Epidermal melanocyte (primary cell): ENCODE measurements at regions not wholly inside any gene's neighbourhood (a gene's known extent, or its start where the extent isn't known, plus 50 kb on each side); places are given as distances from the start of the nearest gene placed in this dataset.
"Not testable (repeated sequence)": the region's sequence is repeated elsewhere in the genome, so short reads cannot be mapped to it uniquely, and the experiment has no call there.

ENCODE experiments used
- DNase-seq: peaks from one replicate; pipeline ENCODE4 v3.0.0; 2011; ENCODE audit warnings: low spot score; ENCODE audit not compliant: insufficient read length

- no peak for DNase-seq
These were observed 1175.1 kb upstream of the B3GALT2 start for GRCh38 chr1:194361374-194362131.

- no peak for DNase-seq
These were observed 1171.8 kb upstream of the B3GALT2 start for GRCh38 chr1:194358208-194358581.

DNA sequence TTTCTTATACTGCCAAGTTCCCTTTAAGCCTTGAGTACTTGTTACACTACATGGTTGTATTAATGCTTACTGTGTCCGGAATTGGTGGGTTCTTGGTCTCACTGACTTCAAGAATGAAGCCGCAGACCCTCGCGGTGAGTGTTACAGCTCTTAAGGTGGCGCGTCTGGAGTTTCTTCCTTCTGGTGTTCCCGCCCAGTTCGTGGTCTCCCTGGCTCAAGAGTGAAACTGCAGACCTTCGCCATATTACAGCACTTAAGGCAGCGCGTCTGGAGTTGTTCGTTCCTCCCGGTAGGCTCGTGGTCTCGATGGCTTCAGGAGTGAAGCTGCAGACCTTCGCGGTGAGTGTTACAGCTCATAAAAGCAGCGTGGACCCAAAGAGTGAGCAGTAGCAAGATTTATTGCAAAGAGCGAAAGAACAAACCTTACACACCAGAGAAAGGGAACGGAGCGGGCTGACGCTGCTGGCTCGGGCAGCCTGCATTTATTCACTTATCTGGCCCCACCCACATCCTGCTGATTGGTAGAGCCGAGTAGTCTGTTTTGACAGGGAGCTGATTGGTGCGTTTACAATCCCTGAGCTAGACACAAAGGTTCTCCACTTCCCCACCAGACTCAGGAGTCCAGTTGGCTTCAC is 1171.3 kb upstream of the B3GALT2 start:
- DNase-seq, result not testable (repeated sequence)

DNA sequence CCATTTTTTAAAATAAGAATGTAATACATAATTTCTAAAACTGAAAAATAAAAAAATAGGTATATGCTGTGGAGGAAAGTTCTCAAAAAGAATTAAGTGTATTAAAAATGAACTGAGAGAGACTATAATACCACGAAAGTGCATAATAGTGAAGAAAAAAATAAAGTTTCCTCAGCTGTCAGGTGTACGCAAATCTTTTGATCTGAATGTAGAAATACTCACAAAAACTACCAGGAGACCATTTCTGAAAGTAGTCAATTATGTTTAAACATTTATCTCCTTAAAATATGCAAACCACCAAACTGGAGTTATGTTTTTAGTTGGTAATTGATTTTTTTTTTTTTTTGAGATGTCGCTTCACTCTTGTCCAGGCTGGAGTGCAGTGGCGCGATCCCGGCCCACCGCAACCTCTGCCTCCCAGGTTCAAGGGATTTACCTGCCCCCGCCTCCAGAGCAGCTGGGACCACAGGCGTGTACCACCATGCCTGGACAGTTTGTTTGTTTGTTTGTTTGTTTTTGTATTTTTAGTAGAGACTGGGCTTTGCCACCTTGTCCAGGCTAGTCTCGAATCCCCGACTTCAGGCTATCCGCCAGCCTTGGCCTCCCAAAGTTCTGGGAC is 1169.2 kb upstream of the B3GALT2 start:
- no peak for DNase-seq

GRCh38 chr1:194353121-194353520 is 1166.7 kb upstream of the B3GALT2 start:
- DNase-seq, result no peak

- no peak for DNase-seq
These were observed 1160.8 kb upstream of the B3GALT2 start for GRCh38 chr1:194347200-194347599.

DNA sequence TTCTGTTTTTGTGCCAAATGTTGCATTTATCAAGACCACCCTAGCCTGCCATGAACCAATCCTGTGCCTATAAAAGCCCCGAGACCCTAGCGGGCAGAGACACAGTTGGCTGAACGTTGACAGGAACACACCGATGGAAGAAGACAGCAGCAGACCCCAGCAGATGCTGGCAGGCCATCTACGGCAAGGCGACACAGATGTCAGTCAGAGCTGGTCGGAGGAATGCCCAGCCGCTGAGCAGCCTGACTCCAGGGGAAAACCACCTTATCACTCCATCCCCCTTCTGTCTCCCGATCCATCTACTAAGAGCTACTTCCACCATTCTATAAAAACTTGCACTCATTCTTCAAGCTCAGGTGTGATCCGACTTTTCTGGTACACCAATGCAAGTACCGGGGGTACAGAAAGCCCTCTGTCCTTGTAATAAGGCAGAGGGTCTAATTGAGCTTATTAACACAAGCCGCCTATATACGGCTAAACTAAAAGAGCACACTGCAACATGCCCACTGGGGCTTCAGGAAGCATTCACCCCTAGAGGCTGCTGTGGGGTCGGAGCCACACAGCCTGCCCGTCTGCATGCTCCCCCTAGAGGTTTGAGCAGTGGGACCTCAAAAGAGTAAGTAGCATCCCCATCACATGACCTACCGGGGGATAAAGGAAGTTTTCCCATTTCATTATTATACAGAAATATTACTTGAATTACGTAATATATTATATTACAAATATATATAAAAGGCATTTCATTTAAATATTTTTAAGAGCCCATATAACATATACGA is 1156.3 kb upstream of the B3GALT2 start:
- no peak for DNase-seq

GRCh38 chr1:194341587-194341986 is 1155.2 kb upstream of the B3GALT2 start:
- no peak for DNase-seq

DNA sequence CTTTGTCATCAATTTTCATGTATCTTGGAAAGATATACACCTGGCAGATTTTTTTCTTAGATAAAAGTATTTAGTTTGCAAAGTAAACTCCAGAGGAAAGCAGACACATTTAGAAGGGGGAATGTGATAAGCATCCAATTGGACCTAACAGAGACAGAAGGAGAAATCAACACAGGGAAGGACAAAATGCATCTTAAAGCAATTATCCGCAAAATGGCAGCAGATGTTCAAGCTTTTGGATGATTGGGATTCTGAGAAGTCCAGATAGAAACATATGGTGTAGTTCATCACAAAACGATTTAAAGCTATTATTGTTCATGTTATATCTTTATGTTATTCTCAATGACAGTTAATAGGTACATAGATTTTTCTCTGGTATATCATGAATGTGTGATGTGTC is 1153.1 kb upstream of the B3GALT2 start:
- no peak for DNase-seq

GRCh38 chr1:194338241-194338948 is 1152.0 kb upstream of the B3GALT2 start:
- DNase-seq, result no peak

GRCh38 chr1:194333240-194333639 is 1146.8 kb upstream of the B3GALT2 start:
- DNase-seq, result no peak

DNA sequence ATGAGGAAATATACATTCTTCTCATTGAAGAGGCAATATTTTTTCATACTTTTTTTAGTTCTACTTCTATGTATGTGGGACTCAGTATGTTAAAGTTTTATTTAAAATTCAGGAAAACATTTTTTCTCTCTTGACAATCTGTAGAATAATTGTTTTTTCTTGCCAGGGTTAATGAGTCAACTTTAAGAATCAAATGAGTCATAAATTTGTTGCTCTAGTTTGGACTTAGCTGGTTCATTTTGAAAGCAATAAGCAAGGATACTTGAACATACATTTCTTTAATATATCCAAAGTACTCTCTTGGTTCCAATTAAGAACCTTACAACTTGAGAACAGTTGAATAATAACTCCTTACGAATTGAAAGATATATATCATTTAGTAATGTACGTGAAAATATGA is 1145.3 kb upstream of the B3GALT2 start:
- DNase-seq, result no peak

DNA sequence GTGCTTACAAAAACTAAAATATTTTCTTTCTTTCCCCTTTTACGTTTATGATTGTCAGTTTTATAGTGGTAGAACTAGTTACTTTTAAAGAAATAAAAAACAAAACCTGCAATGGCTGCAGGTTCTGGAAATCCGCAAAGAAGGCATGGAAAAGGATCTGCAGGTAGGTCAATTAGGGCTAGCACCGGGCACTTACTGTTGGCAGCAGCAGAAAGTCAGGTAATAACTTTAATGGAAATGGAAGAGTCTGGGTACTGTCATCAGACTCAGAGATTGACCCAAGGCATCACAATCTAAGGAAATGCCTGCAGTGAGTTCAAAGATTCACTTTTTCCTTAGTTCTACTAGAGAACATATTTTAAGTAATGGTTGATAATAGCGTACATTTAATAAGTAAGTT is 1136.3 kb upstream of the B3GALT2 start:
- DNase-seq, result no peak

GRCh38 chr1:194318790-194319280 is 1132.4 kb upstream of the B3GALT2 start:
- DNase-seq, result no peak

DNA sequence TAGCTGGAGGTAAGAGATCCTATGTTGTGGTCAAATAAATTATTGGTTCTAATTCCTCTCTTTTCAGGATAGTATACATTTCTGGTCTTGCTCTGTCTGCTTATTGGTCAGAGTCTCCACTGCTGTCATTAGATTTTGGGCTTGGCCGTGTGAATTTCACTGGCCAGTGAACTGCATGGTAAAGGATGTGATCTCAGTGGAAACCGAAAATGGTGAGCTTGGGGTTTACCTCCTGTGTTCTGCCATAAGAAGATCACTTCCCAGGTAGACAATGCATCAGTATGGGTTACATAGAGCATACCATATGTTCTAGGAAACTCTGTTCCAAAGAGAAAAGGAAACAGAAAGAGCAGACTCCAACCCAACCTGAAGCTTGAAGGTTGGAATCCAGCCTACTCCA is 1123.3 kb upstream of the B3GALT2 start:
- no peak for DNase-seq

DNA sequence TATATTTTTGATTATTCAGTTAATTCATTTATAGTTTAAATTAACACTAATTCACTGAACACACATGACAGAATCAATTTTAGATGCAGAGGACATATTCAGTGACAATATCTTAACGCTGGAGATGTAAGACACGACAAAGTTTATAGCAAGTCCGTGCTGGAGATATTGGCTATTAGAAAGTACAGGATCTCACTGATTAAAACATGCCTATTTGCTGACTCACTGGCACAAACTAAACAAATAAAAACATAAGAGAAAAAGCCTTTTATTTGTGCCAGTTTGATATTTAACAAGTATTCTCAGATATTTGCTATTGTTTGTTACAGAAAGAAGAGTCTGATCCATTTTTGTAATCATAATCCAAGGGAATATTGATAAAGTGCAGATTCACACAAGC is 1122.9 kb upstream of the B3GALT2 start:
- DNase-seq, result no peak

GRCh38 chr1:194300776-194301175 is 1114.4 kb upstream of the B3GALT2 start:
- no peak for DNase-seq

- DNase-seq, result no peak
These were observed 1113.9 kb upstream of the B3GALT2 start for GRCh38 chr1:194300340-194300739.

DNA sequence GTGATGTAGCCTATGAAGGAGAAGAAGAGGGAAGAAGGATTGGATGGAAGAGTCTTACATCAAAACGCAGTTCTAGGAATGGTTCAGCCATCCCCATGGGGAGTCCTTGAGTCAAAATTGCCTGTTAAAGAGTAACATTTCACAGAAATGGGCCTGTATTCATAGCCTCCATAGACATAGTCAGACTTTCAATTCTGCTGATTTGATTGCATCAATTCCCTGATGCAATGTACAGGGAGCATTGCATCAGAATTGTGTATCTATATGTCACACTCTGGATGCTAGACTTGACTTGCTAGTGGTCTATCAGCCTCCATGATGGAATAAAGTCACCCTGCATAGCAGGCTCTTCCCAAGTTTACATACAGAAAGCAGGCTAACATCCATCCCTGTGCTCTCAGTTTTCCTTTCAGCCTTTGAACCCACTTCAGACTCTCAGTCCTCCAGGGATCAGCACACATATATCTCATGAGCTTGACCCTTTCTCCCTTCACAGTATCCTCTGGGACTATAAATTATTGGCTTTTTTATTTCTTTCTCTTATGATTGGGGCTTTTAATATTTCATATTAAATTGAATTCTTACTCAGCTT is 1111.7 kb upstream of the B3GALT2 start:
- DNase-seq, result no peak

- DNase-seq, result no peak
These were observed 1110.7 kb upstream of the B3GALT2 start for GRCh38 chr1:194297094-194297493.

- no peak for DNase-seq
These were observed 1109.8 kb upstream of the B3GALT2 start for GRCh38 chr1:194296201-194296600.
